GM12878 (cell line): ENCODE measurements at regions not wholly inside any gene's neighbourhood (a gene's known extent, or its start where the extent isn't known, plus 50 kb on each side); places are given as distances from the start of the nearest gene placed in this dataset.

ENCODE experiments used
- ATAC-seq: fragments of 200-7000 bp; cut with Tn5 transposase; 3 replicates; pipeline ENCODE4 v1.9.1; 2020; ENCODE audit warnings: mild to moderate bottlenecking, moderate library complexity
- BruUV-seq: library from RNA; stranded (reverse); fragments of 400-500 nt; replicated peaks from 2 replicates; lab custom pipeline; 2021; lab: Mats Ljungman, UMichigan
- CTCF ChIA-PET: fragments of 300-600 bp; sonication (Branson Sonifier 250); formaldehyde crosslinking; extraction: SDS; loops from one replicate; lab custom pipeline; 2021; ENCODE audit warnings: inconsistent platforms; lab: Yijun Ruan, JAX
- POLR2A ChIA-PET: fragments of 350-600 bp; formaldehyde crosslinking; extraction: SDS; loops from one replicate; lab custom pipeline; 2021; ENCODE audit warnings: inconsistent platforms; lab: Charles Lee
- RAD21 ChIA-PET: fragments of 300-600 bp; sonication (Branson Sonifier 250); formaldehyde crosslinking; loops from one replicate; lab custom pipeline; 2023; ENCODE audit warnings: antibody characterized with exemption; ENCODE audit not compliant: unreplicated experiment; lab: Charles Lee
- SMC1A ChIA-PET: fragments of 300-600 bp; sonication (Branson Sonifier 250); formaldehyde crosslinking; loops from one replicate; lab custom pipeline; 2023; ENCODE audit not compliant: unreplicated experiment, uncharacterized antibody; lab: Charles Lee
- DNase-seq: peaks from one replicate; pipeline ENCODE4 v3.0.0-alpha.2; 2011; ENCODE audit warnings: low read depth, low spot score
- FAIRE-seq: peaks from 3 replicates; lab custom pipeline; 2011; peaks lifted over from hg19 to GRCh38; lab: Jason Lieb, UNC
- H2AFZ ChIP-seq: 2 replicates; pipeline ENCODE4 v1.6.0; 2011; ENCODE audit warnings: low read depth, low read length, control low read depth; ENCODE audit not compliant: control insufficient read depth
- H3K27ac ChIP-seq: 2 replicates; pipeline ENCODE4 v1.5.1; 2011; ENCODE audit warnings: control low read depth; ENCODE audit not compliant: control insufficient read depth, insufficient read depth
- H3K27me3 ChIP-seq, 2 experiments: replicated peaks in 1 of 2; 2 replicates each; pipeline versions ENCODE4 v1.6.0 to v1.6.1; 2011; ENCODE audit warnings: low read length in 1 of 2; ENCODE audit not compliant: control insufficient read depth in 2 of 2, insufficient read depth in 2 of 2
- H3K36me3 ChIP-seq, 2 experiments: 2 replicates each; pipeline ENCODE4 v1.5.1; 2011; ENCODE audit warnings: low read length in 1 of 2; ENCODE audit not compliant: control insufficient read depth in 2 of 2, insufficient read depth in 2 of 2
- H3K4me1 ChIP-seq: 2 replicates; pipeline ENCODE4 v1.6.1; 2011; ENCODE audit warnings: mild to moderate bottlenecking, low read length, moderate library complexity, mixed read lengths; ENCODE audit not compliant: control insufficient read depth, insufficient read depth
- H3K4me2 ChIP-seq: 2 replicates; pipeline ENCODE4 v1.6.0; 2011; ENCODE audit warnings: control low read depth; ENCODE audit not compliant: control insufficient read depth, insufficient read depth
- H3K4me3 ChIP-seq: fragments of 200-600 bp; sonication (generic); 2 replicates; pipeline ENCODE4 v1.5.1; 2016
- H3K79me2 ChIP-seq: 2 replicates; pipeline ENCODE4 v1.6.0; 2011; ENCODE audit warnings: low read length; ENCODE audit not compliant: control insufficient read depth, insufficient read depth
- H3K9ac ChIP-seq: 2 replicates; pipeline ENCODE4 v1.8.0; 2011; ENCODE audit warnings: low read length, control low read depth, mixed read lengths; ENCODE audit not compliant: control insufficient read depth, insufficient read depth
- H3K9me3 ChIP-seq: replicated peaks from 3 replicates; pipeline ENCODE4 v1.5.1; 2011; ENCODE audit warnings: mild to moderate bottlenecking, low read length; ENCODE audit not compliant: control insufficient read depth, insufficient read depth
- H4K20me1 ChIP-seq: 2 replicates; pipeline ENCODE4 v1.6.0; 2011; ENCODE audit not compliant: control insufficient read depth, insufficient read depth
- BHLHE40 ChIP-seq, 2 experiments: fragments of 450-650 bp in 1 of 2; IDR thresholded peaks; 2 replicates each; pipeline ENCODE4 v1.6.1; 2011 to 2017; ENCODE audit warnings: low read depth in 2 of 2, borderline replicate concordance in 1 of 2, improper control_type of control experiment in 1 of 2, low read length in 1 of 2, mild to moderate bottlenecking in 1 of 2
- CREB1 ChIP-seq: IDR thresholded peaks from 2 replicates; pipeline ENCODE4 v1.6.1; 2012; ENCODE audit warnings: low read depth, mild to moderate bottlenecking, inconsistent platforms
- ZZZ3 ChIP-seq: IDR thresholded peaks from 2 replicates; pipeline ENCODE4 v1.6.1; 2011; ENCODE audit warnings: low read depth; ENCODE audit not compliant: control insufficient read depth, insufficient read length
- WGBS: methylation state at CpG from one replicate; pipeline ENCODE4 v1.1.6; 2016; ENCODE audit warnings: low lambda C conversion rate; ENCODE audit not compliant: insufficient replicate concordance, insufficient coverage; ENCODE audit errors: missing lambda C conversion rate; 5-methylcytosine and 5-hydroxymethylcytosine counted together
- in situ Hi-C: fragments of 300-500 bp; cut with MboI; formaldehyde crosslinking; loops from 9 replicates; pipeline ENCODE4 v1.14.3; 2018; ENCODE audit warnings: mixed read lengths
- intact Hi-C: fragments of 100-400 bp; cut with micrococcal nuclease; formaldehyde crosslinking; loops from one replicate; pipeline ENCODE4 v1.14.2; 2022; ENCODE audit not compliant: unreplicated experiment
- TF ChIP-seq, protein P1 (sequence below), 3 experiments: IDR thresholded peaks in 2 of 3; conservative IDR thresholded peaks in 1 of 3; 2 replicates each; pipeline ENCODE4 v1.5.1; 2011; ENCODE audit warnings: low read depth in 3 of 3, low read length in 3 of 3, mild to moderate bottlenecking in 3 of 3, control low read depth in 2 of 3, moderate library complexity in 2 of 3, inconsistent platforms in 1 of 3, mixed read lengths in 1 of 3; ENCODE audit not compliant: control insufficient read depth in 2 of 3, insufficient read depth in 1 of 3; ENCODE audit errors: extremely low read depth in 1 of 3
- TF ChIP-seq, protein P2 (sequence below): fragments of 450-650 bp; IDR thresholded peaks from 2 replicates; pipeline ENCODE4 v1.6.1; 2017; ENCODE audit warnings: mild to moderate bottlenecking, moderate library complexity

DNA sequence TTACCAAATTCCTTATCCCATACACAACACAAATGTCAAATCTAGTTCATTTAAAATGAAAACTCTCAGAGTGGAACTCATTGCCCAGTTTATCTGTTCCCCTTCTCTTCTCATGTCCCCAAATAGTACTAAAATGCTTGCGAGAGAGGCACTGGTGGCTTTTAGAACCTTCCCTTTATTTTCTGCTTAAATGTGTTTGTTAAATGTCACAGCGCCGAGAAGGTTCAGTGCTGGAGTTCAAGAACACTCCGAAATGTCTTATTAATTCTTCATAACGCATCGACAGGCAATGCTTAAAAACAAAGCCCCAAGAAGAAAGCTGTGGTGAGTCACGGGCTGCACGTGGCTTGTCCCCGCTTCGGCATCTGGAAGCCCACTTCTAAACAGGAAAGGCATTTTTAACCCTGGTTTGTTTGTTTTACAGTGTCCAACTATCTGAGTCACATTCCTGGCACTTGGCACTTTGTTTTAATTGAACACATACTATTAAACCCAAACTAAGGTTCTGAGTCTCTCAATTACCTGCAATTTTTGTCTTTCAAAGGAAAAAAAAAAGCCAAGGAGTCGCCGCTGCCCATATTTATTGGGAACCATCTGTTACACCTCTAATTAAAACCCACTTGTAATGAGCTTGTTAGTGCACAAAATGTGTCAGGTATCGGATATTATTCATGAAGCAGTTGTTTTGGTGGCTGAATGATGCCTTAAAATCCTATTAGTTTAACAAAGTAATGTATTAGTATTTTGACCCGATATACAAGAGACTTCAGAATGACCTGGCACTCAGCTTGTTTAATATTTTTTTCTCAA is 49.9 kb upstream of the MGMT start:
- no peaks in the 10 kb centered on the region for H3K79me2 ChIP-seq
- no peak overlapping the region for H3K9ac ChIP-seq
- H4K20me1 ChIP-seq: no peaks in the 10 kb centered on the region
- ChIA-PET POLR2A (no interaction called here), CTCF (no interaction called here), SMC1A (no interaction called here), RAD21 (no interaction called here)
- WGBS: 49% methylated on average over 14 of the region's 14 CpGs
- no peak overlapping the region for H3K27ac ChIP-seq
- no peaks in the 10 kb centered on the region for H3K27me3 ChIP-seq
- no TSS peak for BruUV-seq
- H3K36me3 ChIP-seq: no peaks in the 10 kb centered on the region
- no peaks in the 10 kb centered on the region for H3K4me1 ChIP-seq
- no peak overlapping the region for H3K4me2 ChIP-seq
- H3K4me3 ChIP-seq: no peak overlapping the region
- intact Hi-C loops (no loop called here), in situ Hi-C loops (no loop called here)
- no peak for ATAC-seq
- no peak for DNase-seq
- FAIRE-seq: no peak
- no peak for TF ChIP-seq BHLHE40 (IDR thresholded peaks at IDR 0.05; ENCODE audit: borderline replicate concordance in 1 of 2, low read depth in 2 of 2, low read length in 1 of 2)
- no peak for TF ChIP-seq ZZZ3
- no peak for TF ChIP-seq CREB1
- TF ChIP-seq, protein P1, sequence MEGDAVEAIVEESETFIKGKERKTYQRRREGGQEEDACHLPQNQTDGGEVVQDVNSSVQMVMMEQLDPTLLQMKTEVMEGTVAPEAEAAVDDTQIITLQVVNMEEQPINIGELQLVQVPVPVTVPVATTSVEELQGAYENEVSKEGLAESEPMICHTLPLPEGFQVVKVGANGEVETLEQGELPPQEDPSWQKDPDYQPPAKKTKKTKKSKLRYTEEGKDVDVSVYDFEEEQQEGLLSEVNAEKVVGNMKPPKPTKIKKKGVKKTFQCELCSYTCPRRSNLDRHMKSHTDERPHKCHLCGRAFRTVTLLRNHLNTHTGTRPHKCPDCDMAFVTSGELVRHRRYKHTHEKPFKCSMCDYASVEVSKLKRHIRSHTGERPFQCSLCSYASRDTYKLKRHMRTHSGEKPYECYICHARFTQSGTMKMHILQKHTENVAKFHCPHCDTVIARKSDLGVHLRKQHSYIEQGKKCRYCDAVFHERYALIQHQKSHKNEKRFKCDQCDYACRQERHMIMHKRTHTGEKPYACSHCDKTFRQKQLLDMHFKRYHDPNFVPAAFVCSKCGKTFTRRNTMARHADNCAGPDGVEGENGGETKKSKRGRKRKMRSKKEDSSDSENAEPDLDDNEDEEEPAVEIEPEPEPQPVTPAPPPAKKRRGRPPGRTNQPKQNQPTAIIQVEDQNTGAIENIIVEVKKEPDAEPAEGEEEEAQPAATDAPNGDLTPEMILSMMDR (IDR thresholded peaks at IDR 0.05 in 2 of 3, conservative IDR thresholded peaks at IDR 0.05 in 1 of 3; ENCODE audit: control insufficient read depth in 2 of 3, extremely low read depth in 1 of 3, insufficient read depth in 1 of 3, low read depth in 3 of 3, low read length in 3 of 3): no peak
- TF ChIP-seq, protein P2, sequence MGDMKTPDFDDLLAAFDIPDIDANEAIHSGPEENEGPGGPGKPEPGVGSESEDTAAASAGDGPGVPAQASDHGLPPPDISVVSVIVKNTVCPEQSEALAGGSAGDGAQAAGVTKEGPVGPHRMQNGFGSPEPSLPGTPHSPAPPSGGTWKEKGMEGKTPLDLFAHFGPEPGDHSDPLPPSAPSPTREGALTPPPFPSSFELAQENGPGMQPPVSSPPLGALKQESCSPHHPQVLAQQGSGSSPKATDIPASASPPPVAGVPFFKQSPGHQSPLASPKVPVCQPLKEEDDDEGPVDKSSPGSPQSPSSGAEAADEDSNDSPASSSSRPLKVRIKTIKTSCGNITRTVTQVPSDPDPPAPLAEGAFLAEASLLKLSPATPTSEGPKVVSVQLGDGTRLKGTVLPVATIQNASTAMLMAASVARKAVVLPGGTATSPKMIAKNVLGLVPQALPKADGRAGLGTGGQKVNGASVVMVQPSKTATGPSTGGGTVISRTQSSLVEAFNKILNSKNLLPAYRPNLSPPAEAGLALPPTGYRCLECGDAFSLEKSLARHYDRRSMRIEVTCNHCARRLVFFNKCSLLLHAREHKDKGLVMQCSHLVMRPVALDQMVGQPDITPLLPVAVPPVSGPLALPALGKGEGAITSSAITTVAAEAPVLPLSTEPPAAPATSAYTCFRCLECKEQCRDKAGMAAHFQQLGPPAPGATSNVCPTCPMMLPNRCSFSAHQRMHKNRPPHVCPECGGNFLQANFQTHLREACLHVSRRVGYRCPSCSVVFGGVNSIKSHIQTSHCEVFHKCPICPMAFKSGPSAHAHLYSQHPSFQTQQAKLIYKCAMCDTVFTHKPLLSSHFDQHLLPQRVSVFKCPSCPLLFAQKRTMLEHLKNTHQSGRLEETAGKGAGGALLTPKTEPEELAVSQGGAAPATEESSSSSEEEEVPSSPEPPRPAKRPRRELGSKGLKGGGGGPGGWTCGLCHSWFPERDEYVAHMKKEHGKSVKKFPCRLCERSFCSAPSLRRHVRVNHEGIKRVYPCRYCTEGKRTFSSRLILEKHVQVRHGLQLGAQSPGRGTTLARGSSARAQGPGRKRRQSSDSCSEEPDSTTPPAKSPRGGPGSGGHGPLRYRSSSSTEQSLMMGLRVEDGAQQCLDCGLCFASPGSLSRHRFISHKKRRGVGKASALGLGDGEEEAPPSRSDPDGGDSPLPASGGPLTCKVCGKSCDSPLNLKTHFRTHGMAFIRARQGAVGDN: no peak
- H3K9me3 ChIP-seq: no peaks in the 10 kb centered on the region
- no peak overlapping the region for H2AFZ ChIP-seq
